MV-4-11 (cell line): ENCODE measurements at regions not wholly inside any gene's neighbourhood (a gene's known extent, or its start where the extent isn't known, plus 50 kb on each side); places are given as distances from the start of the nearest gene placed in this dataset.

ENCODE experiments used
- DNase-seq: peaks from one replicate; lab custom pipeline; 2025; lab: John Stamatoyannopoulos, UW

- no peak for DNase-seq
Observed at GRCh38 chr1:13968361-13968760, 268.4 kb downstream of the PRDM2 start.

GRCh38 chr1:13970631-13971247 is 270.8 kb downstream of the PRDM2 start:
- no peak for DNase-seq

GRCh38 chr1:13976485-13976884 is 276.5 kb downstream of the PRDM2 start:
- DNase-seq, result no peak

GRCh38 chr1:13981142-13981541 is 281.2 kb downstream of the PRDM2 start:
- DNase-seq, result no peak

GRCh38 chr1:13983393-13983792 is 283.4 kb downstream of the PRDM2 start:
- no peak for DNase-seq

- DNase-seq, result no peak
Observed at GRCh38 chr1:13990939-13991338, 291.0 kb downstream of the PRDM2 start.

- no peak for DNase-seq
Observed at GRCh38 chr1:13992489-13993285, 292.7 kb downstream of the PRDM2 start.

GRCh38 chr1:13994386-13994785 is 294.4 kb downstream of the PRDM2 start:
- DNase-seq, result no peak

- DNase-seq, result no peak
Observed at GRCh38 chr1:13996334-13996733, 296.3 kb downstream of the PRDM2 start.

- no peak for DNase-seq
Observed at GRCh38 chr1:14003552-14003951, 303.6 kb downstream of the PRDM2 start.

GRCh38 chr1:14009582-14009981 is 309.6 kb downstream of the PRDM2 start:
- no peak for DNase-seq

- DNase-seq, result no peak
Observed at GRCh38 chr1:14010476-14010875, 310.5 kb downstream of the PRDM2 start.

GRCh38 chr1:14011132-14011531 is 311.1 kb downstream of the PRDM2 start:
- no peak for DNase-seq

GRCh38 chr1:14011888-14012287 is 311.9 kb downstream of the PRDM2 start:
- DNase-seq, result no peak

- DNase-seq, result no peak
Observed at GRCh38 chr1:14014929-14015328, 314.9 kb downstream of the PRDM2 start.

- no peak for DNase-seq
Observed at GRCh38 chr1:14015917-14016316, 315.9 kb downstream of the PRDM2 start.

- DNase-seq, result no peak
Observed at GRCh38 chr1:14017531-14017961, 317.6 kb downstream of the PRDM2 start.

GRCh38 chr1:14019461-14019860 is 319.5 kb downstream of the PRDM2 start:
- DNase-seq, result no peak

GRCh38 chr1:14020006-14020405 is 320.0 kb downstream of the PRDM2 start:
- DNase-seq, result no peak

GRCh38 chr1:14027099-14027498 is 327.1 kb downstream of the PRDM2 start:
- no peak for DNase-seq

GRCh38 chr1:14031461-14031860 is 331.5 kb downstream of the PRDM2 start:
- no peak for DNase-seq

- no peak for DNase-seq
Observed at GRCh38 chr1:14034506-14034905, 334.5 kb downstream of the PRDM2 start.

GRCh38 chr1:14037101-14037847 is 337.3 kb downstream of the PRDM2 start:
- no peak for DNase-seq
